NOMO-1 treated with dmso at 0.1 percent for 144 hours (cell line): ENCODE measurements at regions not wholly inside any gene's neighbourhood (a gene's known extent, or its start where the extent isn't known, plus 50 kb on each side); places are given as distances from the start of the nearest gene placed in this dataset.
"Not testable (repeated sequence)": the region's sequence is repeated elsewhere in the genome, so short reads cannot be mapped to it uniquely, and the experiment has no call there.

ENCODE experiments used
- DNase-seq: peaks from one replicate; lab custom pipeline; 2025; ENCODE audit not compliant: unreplicated experiment; lab: John Stamatoyannopoulos, UW

DNA sequence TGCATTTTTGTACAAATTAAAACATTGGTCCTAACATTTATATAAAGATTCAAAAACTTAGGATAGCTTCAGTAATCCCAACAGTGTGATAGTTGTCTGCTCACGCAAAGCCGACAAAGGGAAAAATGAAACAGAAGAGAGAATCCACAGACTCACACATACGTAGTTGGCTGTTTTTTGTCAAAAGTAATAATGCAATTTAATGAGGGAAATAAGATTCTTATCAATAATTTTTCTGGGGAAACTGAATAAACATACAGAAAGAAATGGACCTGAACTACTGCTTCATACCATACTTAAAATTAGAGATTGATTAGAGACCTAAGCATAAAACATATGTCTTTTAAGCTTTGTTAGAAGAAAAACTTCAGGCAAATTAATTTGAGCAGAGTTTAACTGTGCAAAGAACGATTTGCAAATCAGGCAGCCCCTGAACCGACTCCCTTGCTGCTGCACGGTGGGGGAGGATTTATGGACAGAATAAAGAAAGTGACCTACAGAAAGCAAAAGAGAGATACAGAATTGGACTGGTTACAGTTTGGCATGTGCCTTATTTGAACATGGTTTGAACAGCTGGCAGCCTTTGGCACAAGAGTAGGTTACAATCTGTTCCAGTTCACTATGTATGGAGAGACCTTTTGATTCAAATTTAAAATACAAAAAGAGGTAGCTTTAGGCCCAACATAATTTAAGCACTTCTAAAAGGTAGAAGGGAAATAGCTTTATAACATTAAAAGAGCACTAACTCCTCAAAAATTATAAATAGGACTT is 64.9 kb upstream of the CTSV start:
- DNase-seq: not testable (repeated sequence)

DNA sequence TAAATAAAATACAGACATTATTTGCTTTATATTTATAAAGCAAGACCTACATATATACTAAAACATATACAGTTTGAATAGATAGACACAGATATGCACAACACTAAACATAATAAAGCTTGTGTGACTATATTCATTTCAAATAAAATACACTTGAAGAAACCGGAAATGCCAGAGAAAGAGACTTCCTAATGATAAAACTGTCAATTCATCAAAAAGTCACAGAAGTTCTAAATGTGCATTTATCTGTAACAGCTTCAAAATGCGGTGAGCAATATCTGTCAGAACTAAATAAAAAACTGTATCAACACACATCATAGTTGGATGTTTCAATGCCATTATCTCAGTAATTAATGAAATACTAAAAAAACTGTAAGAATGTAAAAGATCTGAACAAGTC is 60.6 kb upstream of the CTSV start:
- DNase-seq: not testable (repeated sequence)

DNA sequence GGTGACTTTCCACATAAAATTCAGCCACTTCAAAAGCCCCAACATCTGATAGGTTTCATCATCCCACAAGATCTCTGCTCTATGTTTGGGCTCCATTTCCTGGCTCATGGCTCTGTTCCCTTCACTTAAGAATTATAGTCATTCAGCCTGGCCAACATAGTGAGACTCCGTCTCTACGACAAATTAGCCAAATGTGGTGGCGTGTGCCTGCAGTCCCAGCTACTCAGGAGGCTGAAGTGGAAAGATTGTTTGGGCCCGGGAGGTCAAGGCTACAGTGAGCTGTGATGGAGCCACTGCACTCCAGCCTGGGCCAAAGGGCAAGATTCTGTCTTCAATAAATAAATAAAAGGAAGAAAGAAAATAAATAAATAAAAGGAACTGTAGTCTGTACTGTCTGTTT is 57.9 kb upstream of the CTSV start:
- DNase-seq: no peak

DNA sequence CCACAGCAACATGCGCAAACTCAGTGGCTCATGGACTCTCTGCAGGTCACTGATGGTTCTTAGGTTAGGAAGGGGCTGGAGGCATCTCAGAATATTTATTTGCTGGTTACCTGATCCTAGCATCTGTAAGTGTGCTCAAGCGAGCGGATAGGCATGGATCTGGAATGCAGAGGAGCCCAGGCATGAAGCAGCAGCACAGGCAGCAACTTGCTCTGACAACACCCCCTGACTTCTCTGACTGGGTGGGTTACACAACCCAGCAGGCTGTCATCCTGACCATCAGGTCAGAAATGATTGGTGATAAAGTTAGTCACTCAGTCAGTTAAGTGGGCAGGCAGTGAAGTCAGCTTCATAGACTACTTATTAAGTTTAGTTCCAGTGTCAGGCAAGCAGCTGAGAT is 50.4 kb upstream of the CTSV start:
- not testable (repeated sequence) for DNase-seq
